ENCODE measurements at regions not wholly inside any gene's neighbourhood (a gene's known extent, or its start where the extent isn't known, plus 50 kb on each side); places are given as distances from the start of the nearest gene placed in this dataset.
"Not testable (repeated sequence)": the region's sequence is repeated elsewhere in the genome, so short reads cannot be mapped to it uniquely, and the experiment has no call there.

GRCh38 chrX:77277911-77278310 lies 169.3 kb upstream of the FGF16 start:
- Mint-ChIP-seq H3K4me3 (ENCODE audit: unreplicated experiment) (no peak overlapping the region), H3K36me3 (ENCODE audit: unreplicated experiment) (no peaks in the 10 kb centered on the region), H3K4me1 (ENCODE audit: unreplicated experiment) (no peaks in the 10 kb centered on the region), H3K27ac (ENCODE audit: unreplicated experiment) (no peak overlapping the region), H3K27me3 (ENCODE audit: unreplicated experiment) (no peaks in the 10 kb centered on the region), H3K9me3 (ENCODE audit: unreplicated experiment) (peaks cover 34% of the 10 kb centered on the region)
- TF ChIP-seq CTCF (IDR thresholded peaks at IDR 0.05): no peak
- no peak for DNase-seq (ENCODE audit: extremely low spot score, unreplicated experiment)

- not testable (repeated sequence) for H3K27ac Mint-ChIP-seq (ENCODE audit: unreplicated experiment); H3K36me3 Mint-ChIP-seq (ENCODE audit: unreplicated experiment); H3K4me1 Mint-ChIP-seq (ENCODE audit: unreplicated experiment); H3K27me3 Mint-ChIP-seq (ENCODE audit: unreplicated experiment); H3K4me3 Mint-ChIP-seq (ENCODE audit: unreplicated experiment); DNase-seq (ENCODE audit: extremely low spot score, unreplicated experiment)
- peaks cover 34% of the 10 kb centered on the region for H3K9me3 Mint-ChIP-seq (ENCODE audit: unreplicated experiment)
These were observed 167.8 kb upstream of the FGF16 start for GRCh38 chrX:77279373-77279772.

GRCh38 chrX:77293331-77293995 lies 153.7 kb upstream of the FGF16 start:
- Mint-ChIP-seq H3K27ac (ENCODE audit: unreplicated experiment) (no peak overlapping the region), H3K9me3 (ENCODE audit: unreplicated experiment) (peaks cover 10% of the 10 kb centered on the region), H3K4me3 (ENCODE audit: unreplicated experiment) (no peak overlapping the region), H3K27me3 (ENCODE audit: unreplicated experiment) (no peaks in the 10 kb centered on the region), H3K4me1 (ENCODE audit: unreplicated experiment) (no peaks in the 10 kb centered on the region), H3K36me3 (ENCODE audit: unreplicated experiment) (no peaks in the 10 kb centered on the region)
- DNase-seq (ENCODE audit: extremely low spot score, unreplicated experiment): no peak
- no peak for TF ChIP-seq CTCF (IDR thresholded peaks at IDR 0.05)

- Mint-ChIP-seq H3K9me3 (ENCODE audit: unreplicated experiment) (peaks cover 15% of the 10 kb centered on the region), H3K4me3 (ENCODE audit: unreplicated experiment) (no peak overlapping the region)
- no peak for DNase-seq (ENCODE audit: extremely low spot score, unreplicated experiment)
These were observed 148.9 kb upstream of the FGF16 start for GRCh38 chrX:77298296-77298695.

GRCh38 chrX:77298790-77299189 lies 148.4 kb upstream of the FGF16 start:
- H3K36me3 Mint-ChIP-seq (ENCODE audit: unreplicated experiment): no peaks in the 10 kb centered on the region

More at GRCh38 chrX:77298296-77298695, 148.9 kb upstream of the FGF16 start:
- H3K27ac Mint-ChIP-seq (ENCODE audit: unreplicated experiment): no peak overlapping the region
- no peaks in the 10 kb centered on the region for H3K27me3 Mint-ChIP-seq (ENCODE audit: unreplicated experiment)
- H3K4me1 Mint-ChIP-seq (ENCODE audit: unreplicated experiment): no peaks in the 10 kb centered on the region
- no peak for TF ChIP-seq CTCF (IDR thresholded peaks at IDR 0.05)
- H3K36me3 Mint-ChIP-seq (ENCODE audit: unreplicated experiment): no peaks in the 10 kb centered on the region

More at GRCh38 chrX:77298790-77299189, 148.4 kb upstream of the FGF16 start:
- no peak overlapping the region for H3K4me3 Mint-ChIP-seq (ENCODE audit: unreplicated experiment)
- peaks cover 15% of the 10 kb centered on the region for H3K9me3 Mint-ChIP-seq (ENCODE audit: unreplicated experiment)
- TF ChIP-seq CTCF (IDR thresholded peaks at IDR 0.05): no peak
- DNase-seq (ENCODE audit: extremely low spot score, unreplicated experiment): no peak
- no peaks in the 10 kb centered on the region for H3K27me3 Mint-ChIP-seq (ENCODE audit: unreplicated experiment)
- no peaks in the 10 kb centered on the region for H3K4me1 Mint-ChIP-seq (ENCODE audit: unreplicated experiment)
- no peak overlapping the region for H3K27ac Mint-ChIP-seq (ENCODE audit: unreplicated experiment)

Measured in osteocyte (in vitro differentiated cells).